Activated CD4-positive, alpha-beta T cell treated with anti-CD3 and anti-CD28 coated beads, Interleukin-10, Interleukin-2, amounts not matched to agents 100 ng/mL and 50 ng/mL, durations not matched to agents 16 hours and 8 hours (primary cell): ENCODE measurements at regions not wholly inside any gene's neighbourhood (a gene's known extent, or its start where the extent isn't known, plus 50 kb on each side); places are given as distances from the start of the nearest gene placed in this dataset.
"Not testable (repeated sequence)": the region's sequence is repeated elsewhere in the genome, so short reads cannot be mapped to it uniquely, and the experiment has no call there.

Experiments used
- DNase-seq: peaks from one replicate; pipeline ENCODE4 v3.0.0-alpha.2; 2020

- no peak for DNase-seq
Observed at GRCh38 chr18:67455890-67456501, 60.5 kb downstream of the DSEL start.

- no peak for DNase-seq
Observed at GRCh38 chr18:67453901-67454300, 62.6 kb downstream of the DSEL start.

GRCh38 chr18:67451960-67452359 lies 64.6 kb downstream of the DSEL start:
- no peak for DNase-seq

- DNase-seq = not testable (repeated sequence)
Observed at GRCh38 chr18:67451101-67451500, 65.4 kb downstream of the DSEL start.

GRCh38 chr18:67433971-67434370 lies 82.5 kb downstream of the DSEL start:
- DNase-seq = no peak

- no peak for DNase-seq
Observed at GRCh38 chr18:67432806-67433205, 83.7 kb downstream of the DSEL start.

GRCh38 chr18:67428805-67429204 lies 87.7 kb downstream of the DSEL start:
- DNase-seq = no peak

- DNase-seq = no peak
Observed at GRCh38 chr18:67428158-67428557, 88.4 kb downstream of the DSEL start.

- DNase-seq = no peak
Observed at GRCh38 chr18:67426486-67426885, 90.0 kb downstream of the DSEL start.

- peak; percentile 55 for DNase-seq
Observed at GRCh38 chr18:67425672-67426071, 90.8 kb downstream of the DSEL start.

- no peak for DNase-seq
Observed at GRCh38 chr18:67421651-67422050, 94.9 kb downstream of the DSEL start.

GRCh38 chr18:67417864-67418523 lies 98.5 kb downstream of the DSEL start:
- peak; percentile 63 for DNase-seq

GRCh38 chr18:67411116-67411515 lies 105.4 kb downstream of the DSEL start:
- DNase-seq = no peak

- no peak for DNase-seq
Observed at GRCh38 chr18:67410075-67411070, 106.1 kb downstream of the DSEL start.

- no peak for DNase-seq
Observed at GRCh38 chr18:67408240-67408639, 108.3 kb downstream of the DSEL start.

- DNase-seq = no peak
Observed at GRCh38 chr18:67406714-67407113, 109.8 kb downstream of the DSEL start.

GRCh38 chr18:67402543-67402942 lies 114.0 kb downstream of the DSEL start:
- no peak for DNase-seq

GRCh38 chr18:67400502-67401117 lies 115.9 kb downstream of the DSEL start:
- DNase-seq = no peak

- no peak for DNase-seq
Observed at GRCh38 chr18:67386032-67386431, 130.5 kb downstream of the DSEL start.

- no peak for DNase-seq
Observed at GRCh38 chr18:67385455-67385854, 131.1 kb downstream of the DSEL start.

- DNase-seq = not testable (repeated sequence)
Observed at GRCh38 chr18:67384057-67384456, 132.5 kb downstream of the DSEL start.

GRCh38 chr18:67381608-67382150 lies 134.8 kb downstream of the DSEL start:
- no peak for DNase-seq

- no peak for DNase-seq
Observed at GRCh38 chr18:67380867-67381266, 135.7 kb downstream of the DSEL start.
